ENCODE measurements at regions not wholly inside any gene's neighbourhood (a gene's known extent, or its start where the extent isn't known, plus 50 kb on each side); places are given as distances from the start of the nearest gene placed in this dataset.

GRCh38 chr17:73870068-73870467 lies 225.8 kb upstream of the SDK2 start:
- TF ChIP-seq POLR2A (IDR thresholded peaks at IDR 0.05) (no peak), POLR2AphosphoS5 (IDR thresholded peaks at IDR 0.05) (no peak)

Measured in breast epithelium (tissue), 3 donors.